Stomach (tissue), 8 donors: ENCODE measurements at regions not wholly inside any gene's neighbourhood (a gene's known extent, or its start where the extent isn't known, plus 50 kb on each side); places are given as distances from the start of the nearest gene placed in this dataset.

ENCODE experiments used
- DNase-seq, 2 donors: peaks; one replicate each; pipeline versions ENCODE4 v3.0.0 to v3.0.0-alpha.2; 2013 to 2019
- H3K27ac ChIP-seq, 5 donors: fragments of 200-600 bp in 4 of 5; sonication (generic) in 4 of 5; one replicate each; pipeline ENCODE4 v1.5.1; 2013 to 2019; ENCODE audit warnings: mild to moderate bottlenecking in 1 of 5, moderate library complexity in 1 of 5
- H3K27me3 ChIP-seq, 3 donors: fragments of 200-600 bp; sonication (generic); one replicate each; pipeline ENCODE4 v1.5.1; 2017 to 2019; ENCODE audit warnings: mixed run types in 1 of 3
- H3K36me3 ChIP-seq, 4 donors: fragments of 200-600 bp; sonication (generic); 1 replicate in 3 of 4; 2 replicates in 1 of 4; pipeline ENCODE4 v1.5.1; 2016 to 2019
- H3K4me1 ChIP-seq, 4 donors: fragments of 200-600 bp; sonication (generic); one replicate each; pipeline ENCODE4 v1.5.1; 2016 to 2019
- H3K4me3 ChIP-seq, 4 donors: fragments of 200-600 bp; sonication (generic) in 3 of 4; one replicate each; pipeline ENCODE4 v1.5.1; 2016 to 2019; ENCODE audit warnings: mild to moderate bottlenecking in 1 of 4
- H3K9me3 ChIP-seq, 4 donors: fragments of 200-600 bp; sonication (generic); one replicate each; pipeline ENCODE4 v1.5.1; 2016 to 2019
- EP300 ChIP-seq: sonication (generic); formaldehyde crosslinking; IDR thresholded peaks from one replicate; pipeline ENCODE4 v1.6.1; 2017; ENCODE audit warnings: antibody characterized with exemption
- POLR2A ChIP-seq, 4 donors: fragments of 450-650 bp; IDR thresholded peaks; one replicate each; pipeline ENCODE4 v1.6.1; 2016; ENCODE audit warnings: antibody characterized with exemption in 4 of 4, control low read depth in 2 of 4, mild to moderate bottlenecking in 1 of 4, moderate library complexity in 1 of 4
- POLR2AphosphoS5 ChIP-seq, 3 donors: sonication (generic); formaldehyde crosslinking; IDR thresholded peaks; one replicate each; pipeline ENCODE4 v1.6.1; 2016; ENCODE audit warnings: antibody characterized with exemption in 3 of 3
- WGBS, 5 donors: extraction: QIAGEN DNeasy Blood & Tissue Kit in 3 of 5; methylation state at CpG; one replicate each; pipeline versions ENCODE4 v1.1.5 to v1.1.7; 2013 to 2018; 5-methylcytosine and 5-hydroxymethylcytosine counted together
- intact Hi-C: fragments of 100-400 bp; cut with DNase I; formaldehyde crosslinking; loops from one replicate; pipeline ENCODE4 v1.15.1; 2023; ENCODE audit warnings: low total_unique reads
- small RNA-seq, 4 donors: library from RNA; depleted of rRNA; stranded (forward); fragments of <200 nt; gene quantifications; one replicate each; pipeline ENCODE3, GENCODE V24; 2016
- TF ChIP-seq, protein P1 (sequence below), 7 experiments: fragments of 450-650 bp in 4 of 7; fragments of 200-600 bp in 3 of 7; sonication (generic) in 3 of 7; IDR thresholded peaks; one replicate each; pipeline ENCODE4 v1.5.1; 2016 to 2019; ENCODE audit warnings: antibody characterized with exemption in 7 of 7, control low read depth in 2 of 7, mild to moderate bottlenecking in 1 of 7
- donor health status: healthy with polysubstance abuse.
- donor health status: Bipolar disorder and iron deficiency.
- donor health status: healthy.

GRCh38 chrX:76064825-76065224, 108.0 kb upstream of the PBDC1 start:
- Histone ChIP-seq H3K4me3 (no peak overlapping the region), H3K4me1 (no peaks in the 10 kb centered on the region), H3K36me3 (no peaks in the 10 kb centered on the region), H3K27me3 (no peaks in the 10 kb centered on the region), H3K9me3 (peaks cover 0 to 57% (median 20%) of the 10 kb centered on the region in 4 donors), H3K27ac (no peak overlapping the region)
- TF ChIP-seq POLR2AphosphoS5 (IDR thresholded peaks at IDR 0.05): no peak
- no peak for TF ChIP-seq POLR2A (IDR thresholded peaks at IDR 0.05)
- TF ChIP-seq EP300: no peak
- TF ChIP-seq, protein P1, sequence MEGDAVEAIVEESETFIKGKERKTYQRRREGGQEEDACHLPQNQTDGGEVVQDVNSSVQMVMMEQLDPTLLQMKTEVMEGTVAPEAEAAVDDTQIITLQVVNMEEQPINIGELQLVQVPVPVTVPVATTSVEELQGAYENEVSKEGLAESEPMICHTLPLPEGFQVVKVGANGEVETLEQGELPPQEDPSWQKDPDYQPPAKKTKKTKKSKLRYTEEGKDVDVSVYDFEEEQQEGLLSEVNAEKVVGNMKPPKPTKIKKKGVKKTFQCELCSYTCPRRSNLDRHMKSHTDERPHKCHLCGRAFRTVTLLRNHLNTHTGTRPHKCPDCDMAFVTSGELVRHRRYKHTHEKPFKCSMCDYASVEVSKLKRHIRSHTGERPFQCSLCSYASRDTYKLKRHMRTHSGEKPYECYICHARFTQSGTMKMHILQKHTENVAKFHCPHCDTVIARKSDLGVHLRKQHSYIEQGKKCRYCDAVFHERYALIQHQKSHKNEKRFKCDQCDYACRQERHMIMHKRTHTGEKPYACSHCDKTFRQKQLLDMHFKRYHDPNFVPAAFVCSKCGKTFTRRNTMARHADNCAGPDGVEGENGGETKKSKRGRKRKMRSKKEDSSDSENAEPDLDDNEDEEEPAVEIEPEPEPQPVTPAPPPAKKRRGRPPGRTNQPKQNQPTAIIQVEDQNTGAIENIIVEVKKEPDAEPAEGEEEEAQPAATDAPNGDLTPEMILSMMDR (IDR thresholded peaks at IDR 0.05): no peak
- intact Hi-C loops: no loop called here
- DNase-seq: no peak
- WGBS, 5 donors: 14 to 48% (median 36%) methylated on average over 1 of the region's 1 CpG

DNA sequence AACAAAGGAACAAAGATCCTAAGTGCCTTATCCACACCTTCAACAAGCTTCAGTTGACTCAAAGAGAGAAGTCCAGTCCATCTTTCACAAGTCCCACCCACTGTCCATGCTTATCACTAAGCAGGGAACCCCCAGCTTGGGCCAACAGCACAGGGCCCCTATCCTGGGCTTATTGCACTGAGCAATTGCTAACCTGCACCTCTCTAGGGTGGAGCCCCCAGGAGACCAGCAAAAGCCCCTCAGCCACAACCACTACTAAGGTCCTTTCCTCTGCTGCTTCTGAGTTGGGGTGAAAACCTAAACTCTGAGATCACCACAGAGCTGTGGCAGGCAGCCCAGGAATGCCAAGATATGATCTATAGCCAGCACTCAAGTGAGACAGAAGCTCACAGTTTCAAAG, 96.7 kb upstream of the PBDC1 start:
- Histone ChIP-seq H3K27me3 (peaks cover 0 to 6% (median 0%) of the 10 kb centered on the region in 3 donors), H3K9me3 (peaks cover 0 to 7% (median 3%) of the 10 kb centered on the region in 4 donors), H3K36me3 (no peaks in the 10 kb centered on the region), H3K4me3 (no peak overlapping the region), H3K27ac (no peak overlapping the region), H3K4me1 (no peaks in the 10 kb centered on the region)
- intact Hi-C loops: no loop called here
- TF ChIP-seq EP300 (no peak), POLR2A (IDR thresholded peaks at IDR 0.05) (no peak), POLR2AphosphoS5 (IDR thresholded peaks at IDR 0.05) (no peak)
- TF ChIP-seq, protein P1 (IDR thresholded peaks at IDR 0.05): no peak
- DNase-seq: no peak

DNA sequence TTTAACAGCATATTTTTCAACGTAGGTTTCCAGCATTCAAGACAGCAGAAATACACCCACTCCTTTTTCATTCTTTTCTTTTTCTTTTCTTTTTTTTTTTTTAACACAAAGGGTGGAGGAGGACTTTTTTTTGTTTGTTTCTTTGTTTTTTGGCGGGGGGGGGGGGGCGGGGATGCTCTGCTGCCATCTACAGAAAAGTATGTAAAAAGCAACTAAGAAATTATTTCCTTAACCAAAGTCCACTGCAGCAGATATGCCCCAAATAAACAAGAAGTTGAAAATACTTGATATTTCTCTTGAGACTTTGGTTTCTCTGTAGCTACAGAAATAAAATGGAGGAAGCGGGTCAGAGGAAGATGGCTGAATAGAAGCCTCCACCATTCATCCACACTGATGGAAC, 63.2 kb upstream of the PBDC1 start:
- 13 to 30% (median 25%) methylated on average over 3 to 4 of the region's 4 CpGs for WGBS, 5 donors
- Histone ChIP-seq H3K27ac (no peak overlapping the region), H3K36me3 (no peaks in the 10 kb centered on the region), H3K4me3 (no peak overlapping the region), H3K4me1 (no peaks in the 10 kb centered on the region), H3K9me3 (no peaks in the 10 kb centered on the region), H3K27me3 (no peaks in the 10 kb centered on the region)
- no peak for TF ChIP-seq POLR2A (IDR thresholded peaks at IDR 0.05)
- TF ChIP-seq EP300: no peak
- no peak for TF ChIP-seq POLR2AphosphoS5 (IDR thresholded peaks at IDR 0.05)
- intact Hi-C loops: no loop called here
- DNase-seq: no peak

Small RNA genes in the stretch of these regions (small RNA-seq; reads per million reads assigned to genes)
- 0 reads per million in 4 donors for gene AL451105.1
